GM21619 (cell line): ENCODE measurements at regions not wholly inside any gene's neighbourhood (a gene's known extent, or its start where the extent isn't known, plus 50 kb on each side); places are given as distances from the start of the nearest gene placed in this dataset.
"Not testable (repeated sequence)": the region's sequence is repeated elsewhere in the genome, so short reads cannot be mapped to it uniquely, and the experiment has no call there.

ENCODE experiments used
- ATAC-seq: cut with Tn5 transposase; IDR thresholded peaks from one replicate; pipeline ENCODE4 v1.9.1; 2021; ENCODE audit not compliant: unreplicated experiment

DNA sequence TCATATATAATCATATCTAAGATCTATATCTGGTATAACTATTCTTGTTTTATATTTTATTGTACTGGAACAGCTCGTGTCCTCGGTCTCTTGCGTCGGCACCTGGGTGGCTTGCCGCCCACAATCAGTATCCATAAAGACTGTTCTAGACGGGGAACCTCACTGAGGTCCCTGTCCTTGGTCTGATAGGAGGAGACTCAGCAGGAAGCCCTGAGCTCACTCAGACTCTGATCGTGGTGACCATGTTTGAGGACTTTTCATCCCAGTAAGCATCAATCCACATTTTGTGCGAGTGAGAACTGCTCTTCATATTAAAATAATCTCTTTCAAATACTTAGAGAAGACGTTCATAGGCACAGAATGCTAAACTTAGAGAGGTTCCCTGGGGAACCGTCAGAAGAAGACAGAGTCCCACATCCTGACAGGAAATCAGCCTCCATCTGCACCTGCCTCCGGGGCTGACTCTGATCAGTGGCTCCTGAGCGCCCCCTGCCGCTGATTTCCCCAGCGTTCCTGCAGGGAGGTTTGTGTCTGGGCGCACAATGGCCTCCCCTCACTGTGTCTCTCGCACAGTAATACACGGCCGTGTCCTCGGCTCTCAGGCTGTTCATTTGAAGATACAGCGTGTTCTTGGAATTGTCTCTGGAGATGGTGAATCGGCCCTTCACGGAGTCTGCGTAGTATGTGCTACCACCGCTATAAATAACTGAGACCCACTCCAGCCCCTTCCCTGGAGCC lies 1065.9 kb downstream of the TMEM121 start:
- ATAC-seq = not testable (repeated sequence)

DNA sequence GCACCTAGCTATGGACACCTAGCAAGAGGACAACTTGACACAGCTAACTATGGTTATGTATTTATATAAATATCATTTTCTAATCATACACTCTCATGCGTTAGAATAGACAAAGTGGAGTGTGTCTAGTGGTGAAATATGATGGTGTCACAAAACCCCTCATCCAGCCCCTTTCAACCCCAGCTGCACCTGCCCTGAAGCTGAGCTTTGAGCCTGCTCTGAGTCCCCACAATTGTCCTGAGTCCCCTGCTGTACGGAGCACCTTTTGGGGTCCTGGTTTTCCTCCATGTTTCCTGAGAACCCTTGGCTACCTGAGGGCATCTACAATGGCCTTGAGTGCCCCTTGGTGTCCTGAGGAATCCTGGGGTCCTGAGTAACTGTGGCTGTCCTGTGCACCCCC lies 1072.8 kb downstream of the TMEM121 start:
- ATAC-seq = no peak

DNA sequence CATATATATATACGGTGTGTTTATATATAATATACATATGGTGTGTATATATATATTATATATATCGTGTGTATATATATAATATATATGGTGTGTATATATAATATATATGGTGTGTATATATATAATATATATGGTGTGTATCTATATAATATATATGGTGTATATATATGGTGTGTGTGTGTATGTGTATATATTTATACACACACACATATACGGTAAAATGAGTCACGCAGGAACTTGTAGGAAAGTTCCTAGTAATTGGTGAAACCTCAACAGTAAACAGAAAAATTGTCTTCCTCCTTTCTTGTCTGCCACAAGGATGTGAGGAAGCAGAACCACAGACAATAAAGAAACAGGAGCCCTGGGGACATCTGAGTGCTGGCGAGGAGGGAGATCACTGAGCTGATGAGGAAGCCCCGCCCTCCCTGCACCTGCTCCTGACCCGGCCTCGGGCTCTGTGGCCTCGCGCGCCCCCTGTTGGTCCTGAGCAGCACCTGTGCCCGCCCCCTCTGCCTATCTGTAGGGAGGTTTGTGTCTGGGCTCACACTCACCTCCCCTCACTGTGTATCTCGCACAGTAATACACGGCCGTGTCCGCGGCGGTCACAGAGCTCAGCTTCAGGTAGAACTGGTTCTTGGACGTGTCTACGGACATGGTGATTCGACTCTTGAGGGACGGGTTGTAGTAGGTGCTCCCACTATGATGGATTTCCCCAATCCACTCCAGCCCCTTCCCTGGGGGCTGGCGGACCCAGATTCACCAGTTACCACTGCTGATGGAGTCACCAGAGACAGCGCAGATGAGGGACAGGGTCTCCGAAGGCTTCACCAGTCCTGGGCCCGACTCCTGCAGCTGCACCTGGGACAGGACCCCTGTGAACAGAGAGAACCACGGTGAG lies 1079.4 kb downstream of the TMEM121 start:
- ATAC-seq = no peak

DNA sequence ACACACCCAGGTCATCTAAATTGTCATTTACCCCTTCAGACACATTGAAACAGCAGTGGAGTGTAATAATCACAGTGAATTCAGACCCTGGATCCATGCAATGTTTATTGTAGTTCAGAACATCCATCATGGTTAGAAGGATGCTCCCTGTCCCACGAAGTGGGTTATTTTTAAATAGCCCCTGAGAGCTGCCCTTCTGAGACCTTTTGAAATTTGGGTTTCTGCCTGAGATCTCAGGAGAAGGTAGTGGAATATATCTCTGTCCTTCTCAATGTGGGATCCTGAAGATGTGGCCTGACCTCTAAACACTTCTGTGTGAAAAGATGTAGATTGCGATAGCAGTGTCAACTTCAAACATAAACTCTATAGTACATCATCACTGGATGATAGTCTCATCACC lies 1080.6 kb downstream of the TMEM121 start:
- ATAC-seq = no peak

DNA sequence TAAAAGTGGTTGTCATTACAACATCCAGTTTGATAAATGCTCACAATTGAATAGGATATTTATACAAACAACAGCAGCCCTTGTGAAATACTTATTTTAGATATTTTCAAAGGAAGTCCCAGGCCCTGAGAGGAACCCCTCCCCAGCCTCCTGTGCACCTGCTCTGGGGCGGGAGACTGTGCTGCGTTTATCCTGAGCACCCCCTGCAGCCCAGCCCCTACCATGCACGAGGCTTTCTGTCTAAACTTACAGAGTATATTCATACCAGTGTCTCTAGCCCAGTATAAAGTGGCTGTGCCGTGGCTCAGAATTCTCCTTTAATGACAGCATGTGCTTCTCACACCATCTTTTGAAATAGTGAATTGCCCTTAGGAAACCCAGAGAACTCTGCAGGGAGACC lies 1084.3 kb downstream of the TMEM121 start:
- ATAC-seq = no peak

DNA sequence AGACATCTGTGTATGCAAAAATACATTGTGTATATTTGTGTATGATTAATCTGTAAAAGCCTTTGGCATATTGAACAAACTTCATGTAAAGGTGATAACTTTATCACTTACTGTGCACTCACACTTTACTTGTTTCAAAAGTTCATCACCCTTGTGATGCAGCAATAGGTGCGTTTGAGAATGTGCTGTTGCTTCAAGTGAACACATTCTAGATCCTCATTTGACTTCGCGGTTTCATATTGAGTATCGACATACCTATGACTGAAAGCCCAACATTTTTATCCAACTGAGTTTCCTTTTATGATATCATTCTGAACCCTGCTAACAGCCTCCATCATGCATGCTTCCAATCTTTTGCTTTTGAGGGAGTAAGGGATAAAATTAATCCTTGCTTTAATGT lies 1086.9 kb downstream of the TMEM121 start:
- ATAC-seq = no peak

DNA sequence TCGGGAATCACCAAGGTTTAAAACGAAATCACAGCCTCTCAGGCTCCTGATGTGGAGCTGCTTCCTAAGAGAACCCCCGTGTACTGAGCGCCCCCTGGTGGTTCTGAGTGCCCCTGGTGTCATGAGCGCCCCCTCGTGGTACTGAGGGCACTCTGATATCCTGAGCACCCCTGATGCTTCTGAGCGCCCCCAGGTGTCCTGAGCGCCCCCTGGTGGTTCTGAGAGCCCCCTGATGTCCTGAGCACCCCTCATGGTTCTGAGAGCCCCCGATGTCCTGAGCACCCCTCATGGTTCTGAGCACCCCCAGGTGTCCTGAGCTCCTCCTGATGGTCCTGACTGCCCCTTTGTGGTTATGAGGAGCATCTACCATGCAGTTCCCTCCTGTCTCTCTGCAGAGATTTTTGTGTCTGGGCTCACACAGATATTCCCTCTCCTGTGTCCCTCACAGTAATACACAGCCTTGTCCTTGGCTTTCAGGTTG lies 1092.1 kb downstream of the TMEM121 start:
- not testable (repeated sequence) for ATAC-seq

- no peak for ATAC-seq
Observed at GRCh38 chr14:106619606-106620005, 1093.2 kb downstream of the TMEM121 start.

GRCh38 chr14:106620368-106620767 lies 1094.0 kb downstream of the TMEM121 start:
- no peak for ATAC-seq

GRCh38 chr14:106622200-106622745 lies 1095.9 kb downstream of the TMEM121 start:
- no peak for ATAC-seq

GRCh38 chr14:106625186-106625585 lies 1098.8 kb downstream of the TMEM121 start:
- no peak for ATAC-seq

GRCh38 chr14:106626469-106626868 lies 1100.1 kb downstream of the TMEM121 start:
- not testable (repeated sequence) for ATAC-seq

- ATAC-seq = peak; percentile 56
Observed at GRCh38 chr14:106626942-106627588, 1100.7 kb downstream of the TMEM121 start.

DNA sequence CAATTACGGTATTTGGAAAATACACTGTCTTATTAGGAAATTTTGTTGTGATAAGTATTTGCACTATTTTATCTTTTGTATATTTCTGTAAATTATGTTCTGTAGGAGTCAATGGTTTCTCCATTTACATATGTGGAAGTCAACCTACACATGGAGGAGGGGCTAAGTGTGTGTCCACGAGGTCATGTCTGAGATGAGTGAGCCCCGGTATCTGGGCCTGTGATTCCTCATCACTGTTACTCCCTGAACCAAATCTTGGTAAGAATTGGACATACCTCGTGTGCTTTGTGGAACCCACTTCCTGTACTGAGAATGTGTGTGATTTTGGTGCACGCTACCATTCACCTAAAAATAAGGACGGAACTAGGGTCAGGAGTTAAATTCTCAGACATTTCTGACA lies 1105.5 kb downstream of the TMEM121 start:
- no peak for ATAC-seq

DNA sequence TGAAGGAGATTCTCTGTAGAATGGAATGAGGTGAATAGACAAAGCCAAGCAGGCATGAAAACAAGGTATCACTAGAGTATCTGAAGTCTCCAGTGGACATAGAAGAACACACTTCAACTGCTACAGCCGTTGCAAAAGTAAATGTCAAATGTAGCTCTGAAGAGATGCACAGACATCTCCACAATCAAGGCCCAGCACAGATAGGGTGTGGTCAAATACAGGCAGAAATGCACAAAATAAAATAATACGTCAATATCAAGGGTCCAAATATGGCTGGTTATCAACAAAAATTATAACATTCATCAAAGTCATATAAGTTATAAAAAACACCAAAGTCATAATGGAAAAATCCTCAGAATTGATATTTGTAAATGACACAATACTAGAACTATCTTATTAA lies 1107.3 kb downstream of the TMEM121 start:
- no peak for ATAC-seq

- ATAC-seq = no peak
Observed at GRCh38 chr14:106635569-106635968, 1109.2 kb downstream of the TMEM121 start.

DNA sequence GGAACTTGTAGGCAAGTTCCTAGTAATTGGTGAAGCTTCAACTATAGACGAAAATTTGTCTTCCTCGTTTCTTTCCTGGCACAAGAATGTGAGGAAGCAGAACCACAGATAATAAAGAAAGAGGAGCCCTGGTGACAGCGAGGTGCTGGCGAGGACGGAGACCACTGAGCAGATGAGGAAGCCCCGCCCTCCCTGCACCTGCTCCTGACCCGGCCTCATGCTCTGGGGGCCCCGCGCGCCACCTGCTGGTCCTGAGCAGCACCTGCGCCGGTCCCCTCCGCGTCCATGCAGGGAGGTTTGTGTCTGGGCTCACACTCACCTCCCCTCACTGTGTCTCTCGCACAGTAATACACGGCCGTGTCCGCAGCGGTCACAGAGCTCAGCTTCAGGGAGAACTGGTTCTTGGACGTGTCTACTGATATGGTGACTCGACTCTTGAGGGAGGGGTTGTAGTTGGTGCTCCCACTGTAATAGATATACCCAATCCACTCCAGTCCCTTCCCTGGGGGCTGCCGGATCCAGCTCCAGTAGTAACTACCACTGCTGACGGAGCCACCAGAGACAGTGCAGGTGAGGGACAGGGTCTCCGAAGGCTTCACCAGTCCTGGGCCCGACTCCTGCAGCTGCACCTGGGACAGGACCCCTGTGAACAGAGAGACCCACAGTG lies 1112.5 kb downstream of the TMEM121 start:
- not testable (repeated sequence) for ATAC-seq

DNA sequence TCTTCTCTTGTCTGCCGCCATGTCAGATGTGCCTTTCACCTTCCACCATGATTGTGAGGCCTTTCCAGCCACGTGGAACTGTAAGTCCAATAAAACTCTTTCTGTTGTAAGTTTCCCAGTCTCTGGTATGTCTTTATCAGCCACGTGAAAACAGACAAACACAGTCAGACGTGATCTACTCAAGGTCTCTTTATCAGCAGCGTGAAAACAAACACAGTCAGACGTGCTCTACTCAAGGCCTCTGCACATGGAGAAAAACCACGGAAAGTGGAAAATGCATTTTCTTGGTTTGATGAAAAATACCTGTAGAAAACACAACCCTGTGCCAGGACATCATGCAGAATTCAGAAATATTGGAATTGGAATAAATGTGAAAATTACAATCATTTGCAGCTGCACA lies 1115.7 kb downstream of the TMEM121 start:
- no peak for ATAC-seq

DNA sequence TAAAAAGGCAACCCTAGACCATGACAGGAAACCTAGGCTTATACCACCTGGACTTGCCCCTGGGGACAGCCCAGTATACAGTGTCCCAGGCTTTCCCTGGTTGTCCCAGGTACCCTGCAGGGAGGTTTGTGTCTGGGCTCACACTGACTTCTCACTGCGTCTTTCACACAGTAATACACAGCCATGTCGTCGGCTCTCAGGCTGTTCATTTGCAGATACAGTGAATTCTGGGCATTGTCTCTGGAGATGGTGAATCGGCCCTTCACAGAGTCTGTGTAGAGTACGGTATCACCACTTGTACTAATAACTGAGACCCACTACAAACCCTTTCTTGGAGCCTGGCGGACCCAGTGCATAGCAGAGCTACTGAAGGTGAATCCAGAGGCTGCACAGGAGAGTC lies 1116.6 kb downstream of the TMEM121 start:
- ATAC-seq = not testable (repeated sequence)

DNA sequence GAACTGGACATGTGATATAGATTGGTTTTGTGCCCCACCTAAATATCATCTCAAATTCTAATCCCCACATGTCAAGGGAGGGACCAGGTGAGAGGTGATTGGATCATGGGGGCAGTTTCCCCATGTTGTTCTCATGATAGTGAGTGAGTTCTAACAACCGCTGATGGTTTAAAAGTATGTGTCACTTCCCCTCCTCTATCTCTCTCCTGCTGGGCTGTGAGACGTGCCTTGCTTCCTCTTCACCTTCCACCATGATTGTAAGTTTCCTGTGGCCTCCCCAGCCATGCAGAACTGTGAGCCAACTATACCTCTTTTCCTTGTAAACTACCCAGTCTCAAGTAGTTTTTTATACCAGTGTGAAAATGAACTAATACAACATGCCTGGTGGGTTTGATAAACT lies 1122.5 kb downstream of the TMEM121 start:
- not testable (repeated sequence) for ATAC-seq

DNA sequence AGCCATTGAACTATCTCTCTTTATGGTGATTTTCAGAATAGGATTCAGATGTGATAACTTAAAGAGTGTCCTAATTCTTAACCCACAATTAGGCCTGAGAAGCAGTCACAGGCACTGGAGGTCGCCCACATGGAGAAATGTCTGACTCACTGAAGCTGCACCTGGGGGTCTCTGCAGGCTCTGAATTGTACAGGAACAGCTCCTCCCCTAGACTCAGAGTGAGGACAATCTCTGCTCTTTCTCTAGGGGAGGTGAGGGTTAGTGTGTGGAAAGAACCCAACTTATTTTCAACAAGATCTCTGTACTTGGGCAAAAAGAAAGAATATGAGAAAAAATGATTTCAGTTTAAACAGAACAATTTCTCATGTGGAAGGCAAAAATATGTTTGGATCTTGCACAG lies 1124.6 kb downstream of the TMEM121 start:
- ATAC-seq = no peak
